K562 (cell line): ENCODE measurements at regions not wholly inside any gene's neighbourhood (a gene's known extent, or its start where the extent isn't known, plus 50 kb on each side); places are given as distances from the start of the nearest gene placed in this dataset.

Source experiments
- C11orf30 ChIP-seq: fragments of 450-650 bp; IDR thresholded peaks from 2 replicates; pipeline ENCODE4 v1.6.1; 2016; ENCODE audit warnings: low read depth, mild to moderate bottlenecking
- EP400 ChIP-seq: fragments of 450-650 bp; IDR thresholded peaks from 2 replicates; pipeline ENCODE4 v1.6.1; 2017; ENCODE audit warnings: antibody characterized with exemption, mild to moderate bottlenecking, moderate library complexity
- GTF2F1 ChIP-seq: IDR thresholded peaks from 2 replicates; pipeline ENCODE4 v1.6.1; 2011; ENCODE audit warnings: low read depth, low read length, improper control_type of control experiment
- NR2C1 ChIP-seq, 2 experiments: fragments of 450-650 bp; IDR thresholded peaks; 2 replicates each; pipeline ENCODE4 v1.6.1; 2017; ENCODE audit warnings: mild to moderate bottlenecking in 2 of 2, antibody characterized with exemption in 1 of 2, inconsistent platforms in 1 of 2, missing compliant biosample characterization in 1 of 2, missing genetic modification characterization in 1 of 2
- PTRF ChIP-seq: fragments of 450-650 bp; IDR thresholded peaks from 2 replicates; pipeline ENCODE4 v1.6.1; 2016; ENCODE audit warnings: mild to moderate bottlenecking, missing genetic modification characterization, missing compliant biosample characterization
- TGIF2 ChIP-seq: sonication (generic); formaldehyde crosslinking; IDR thresholded peaks from 2 replicates; pipeline ENCODE4 v1.8.1; 2022; ENCODE audit warnings: mild to moderate bottlenecking, missing genetic modification reagents, moderate library complexity
- XRCC4 ChIP-seq: IDR thresholded peaks from one replicate; pipeline ENCODE4 v1.6.1; 2011; ENCODE audit not compliant: insufficient read depth, insufficient read length; ENCODE audit errors: extremely low read depth
- ZC3H8 ChIP-seq: fragments of 450-650 bp; IDR thresholded peaks from 2 replicates; pipeline ENCODE4 v1.6.1; 2017
- ZNF239 ChIP-seq: fragments of 250-450 bp; sonication (Bioruptor Pico); IDR thresholded peaks from 2 replicates; pipeline ENCODE4 v1.4.0; 2020; ENCODE audit warnings: mild to moderate bottlenecking
- TF ChIP-seq, protein P1 (sequence below): fragments of 450-650 bp; IDR thresholded peaks from 2 replicates; pipeline ENCODE4 v1.6.1; 2016; ENCODE audit warnings: mild to moderate bottlenecking, moderate library complexity
- TF ChIP-seq, protein P2 (sequence below): fragments of 250-450 bp; sonication (Bioruptor Pico); IDR thresholded peaks from 2 replicates; pipeline ENCODE4 v1.8.0; 2022; ENCODE audit warnings: inconsistent platforms
- TF ChIP-seq, protein P3 (sequence below): fragments of 250-450 bp; sonication (Bioruptor Pico); IDR thresholded peaks from 2 replicates; pipeline ENCODE4 v1.5.0; 2020; ENCODE audit warnings: mild to moderate bottlenecking, borderline replicate concordance

DNA sequence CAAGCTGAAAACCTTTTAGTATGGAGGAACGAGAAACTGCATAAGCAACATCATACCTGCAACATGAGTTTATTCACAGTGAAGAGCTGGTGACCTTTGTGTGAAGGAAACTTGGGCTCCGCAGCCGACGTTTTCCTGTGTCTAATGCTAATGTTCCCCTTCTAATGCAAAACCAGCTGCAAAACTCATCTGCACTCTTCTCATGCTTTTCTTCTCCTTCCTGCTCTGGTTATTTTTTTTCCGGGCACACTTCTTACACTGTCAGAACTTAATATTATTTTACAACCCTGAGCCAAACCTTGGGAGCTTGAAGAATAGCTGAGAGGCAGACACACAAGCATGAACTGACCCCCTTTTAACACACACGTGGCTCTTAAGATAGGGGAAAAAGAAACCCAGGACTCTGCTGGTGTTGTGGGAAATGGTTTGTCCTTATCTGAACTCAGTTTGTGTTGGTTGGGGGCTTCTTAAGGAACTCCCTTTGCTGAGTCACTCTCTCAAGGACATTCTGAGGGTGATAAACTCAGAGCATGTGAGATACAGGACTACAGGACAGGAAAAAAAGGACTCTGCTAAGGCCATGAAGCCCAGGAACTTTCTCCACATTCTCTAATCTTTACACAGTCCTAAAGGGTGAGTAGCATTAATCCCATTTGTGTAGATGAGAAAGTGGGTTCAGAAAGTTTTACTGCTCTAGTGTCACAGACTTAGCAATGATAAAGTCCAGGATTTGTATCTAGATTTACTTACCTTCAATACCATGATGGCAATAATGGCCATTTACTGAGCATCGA is 439.3 kb upstream of the TRIB2 start (continued):
- TF ChIP-seq, protein P1, sequence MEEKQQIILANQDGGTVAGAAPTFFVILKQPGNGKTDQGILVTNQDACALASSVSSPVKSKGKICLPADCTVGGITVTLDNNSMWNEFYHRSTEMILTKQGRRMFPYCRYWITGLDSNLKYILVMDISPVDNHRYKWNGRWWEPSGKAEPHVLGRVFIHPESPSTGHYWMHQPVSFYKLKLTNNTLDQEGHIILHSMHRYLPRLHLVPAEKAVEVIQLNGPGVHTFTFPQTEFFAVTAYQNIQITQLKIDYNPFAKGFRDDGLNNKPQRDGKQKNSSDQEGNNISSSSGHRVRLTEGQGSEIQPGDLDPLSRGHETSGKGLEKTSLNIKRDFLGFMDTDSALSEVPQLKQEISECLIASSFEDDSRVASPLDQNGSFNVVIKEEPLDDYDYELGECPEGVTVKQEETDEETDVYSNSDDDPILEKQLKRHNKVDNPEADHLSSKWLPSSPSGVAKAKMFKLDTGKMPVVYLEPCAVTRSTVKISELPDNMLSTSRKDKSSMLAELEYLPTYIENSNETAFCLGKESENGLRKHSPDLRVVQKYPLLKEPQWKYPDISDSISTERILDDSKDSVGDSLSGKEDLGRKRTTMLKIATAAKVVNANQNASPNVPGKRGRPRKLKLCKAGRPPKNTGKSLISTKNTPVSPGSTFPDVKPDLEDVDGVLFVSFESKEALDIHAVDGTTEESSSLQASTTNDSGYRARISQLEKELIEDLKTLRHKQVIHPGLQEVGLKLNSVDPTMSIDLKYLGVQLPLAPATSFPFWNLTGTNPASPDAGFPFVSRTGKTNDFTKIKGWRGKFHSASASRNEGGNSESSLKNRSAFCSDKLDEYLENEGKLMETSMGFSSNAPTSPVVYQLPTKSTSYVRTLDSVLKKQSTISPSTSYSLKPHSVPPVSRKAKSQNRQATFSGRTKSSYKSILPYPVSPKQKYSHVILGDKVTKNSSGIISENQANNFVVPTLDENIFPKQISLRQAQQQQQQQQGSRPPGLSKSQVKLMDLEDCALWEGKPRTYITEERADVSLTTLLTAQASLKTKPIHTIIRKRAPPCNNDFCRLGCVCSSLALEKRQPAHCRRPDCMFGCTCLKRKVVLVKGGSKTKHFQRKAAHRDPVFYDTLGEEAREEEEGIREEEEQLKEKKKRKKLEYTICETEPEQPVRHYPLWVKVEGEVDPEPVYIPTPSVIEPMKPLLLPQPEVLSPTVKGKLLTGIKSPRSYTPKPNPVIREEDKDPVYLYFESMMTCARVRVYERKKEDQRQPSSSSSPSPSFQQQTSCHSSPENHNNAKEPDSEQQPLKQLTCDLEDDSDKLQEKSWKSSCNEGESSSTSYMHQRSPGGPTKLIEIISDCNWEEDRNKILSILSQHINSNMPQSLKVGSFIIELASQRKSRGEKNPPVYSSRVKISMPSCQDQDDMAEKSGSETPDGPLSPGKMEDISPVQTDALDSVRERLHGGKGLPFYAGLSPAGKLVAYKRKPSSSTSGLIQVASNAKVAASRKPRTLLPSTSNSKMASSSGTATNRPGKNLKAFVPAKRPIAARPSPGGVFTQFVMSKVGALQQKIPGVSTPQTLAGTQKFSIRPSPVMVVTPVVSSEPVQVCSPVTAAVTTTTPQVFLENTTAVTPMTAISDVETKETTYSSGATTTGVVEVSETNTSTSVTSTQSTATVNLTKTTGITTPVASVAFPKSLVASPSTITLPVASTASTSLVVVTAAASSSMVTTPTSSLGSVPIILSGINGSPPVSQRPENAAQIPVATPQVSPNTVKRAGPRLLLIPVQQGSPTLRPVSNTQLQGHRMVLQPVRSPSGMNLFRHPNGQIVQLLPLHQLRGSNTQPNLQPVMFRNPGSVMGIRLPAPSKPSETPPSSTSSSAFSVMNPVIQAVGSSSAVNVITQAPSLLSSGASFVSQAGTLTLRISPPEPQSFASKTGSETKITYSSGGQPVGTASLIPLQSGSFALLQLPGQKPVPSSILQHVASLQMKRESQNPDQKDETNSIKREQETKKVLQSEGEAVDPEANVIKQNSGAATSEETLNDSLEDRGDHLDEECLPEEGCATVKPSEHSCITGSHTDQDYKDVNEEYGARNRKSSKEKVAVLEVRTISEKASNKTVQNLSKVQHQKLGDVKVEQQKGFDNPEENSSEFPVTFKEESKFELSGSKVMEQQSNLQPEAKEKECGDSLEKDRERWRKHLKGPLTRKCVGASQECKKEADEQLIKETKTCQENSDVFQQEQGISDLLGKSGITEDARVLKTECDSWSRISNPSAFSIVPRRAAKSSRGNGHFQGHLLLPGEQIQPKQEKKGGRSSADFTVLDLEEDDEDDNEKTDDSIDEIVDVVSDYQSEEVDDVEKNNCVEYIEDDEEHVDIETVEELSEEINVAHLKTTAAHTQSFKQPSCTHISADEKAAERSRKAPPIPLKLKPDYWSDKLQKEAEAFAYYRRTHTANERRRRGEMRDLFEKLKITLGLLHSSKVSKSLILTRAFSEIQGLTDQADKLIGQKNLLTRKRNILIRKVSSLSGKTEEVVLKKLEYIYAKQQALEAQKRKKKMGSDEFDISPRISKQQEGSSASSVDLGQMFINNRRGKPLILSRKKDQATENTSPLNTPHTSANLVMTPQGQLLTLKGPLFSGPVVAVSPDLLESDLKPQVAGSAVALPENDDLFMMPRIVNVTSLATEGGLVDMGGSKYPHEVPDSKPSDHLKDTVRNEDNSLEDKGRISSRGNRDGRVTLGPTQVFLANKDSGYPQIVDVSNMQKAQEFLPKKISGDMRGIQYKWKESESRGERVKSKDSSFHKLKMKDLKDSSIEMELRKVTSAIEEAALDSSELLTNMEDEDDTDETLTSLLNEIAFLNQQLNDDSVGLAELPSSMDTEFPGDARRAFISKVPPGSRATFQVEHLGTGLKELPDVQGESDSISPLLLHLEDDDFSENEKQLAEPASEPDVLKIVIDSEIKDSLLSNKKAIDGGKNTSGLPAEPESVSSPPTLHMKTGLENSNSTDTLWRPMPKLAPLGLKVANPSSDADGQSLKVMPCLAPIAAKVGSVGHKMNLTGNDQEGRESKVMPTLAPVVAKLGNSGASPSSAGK = peak; percentile 86
- TF ChIP-seq XRCC4 (no peak), NR2C1 (IDR thresholded peaks at IDR 0.05) (peak; percentile 27), NR2C1 (tag; IDR thresholded peaks at IDR 0.05) (peak; percentile 42), PTRF (0 out of 2 replicates have a peak, but pooled peaks have one; percentile 11), EP400 (peak; percentile 90), ZNF239 (no peak), C11orf30 (peak; percentile 93), ZC3H8 (no peak), TGIF2 (CRISPR knock-in tag) (no peak), GTF2F1 (no peak)
- TF ChIP-seq, protein P2, sequence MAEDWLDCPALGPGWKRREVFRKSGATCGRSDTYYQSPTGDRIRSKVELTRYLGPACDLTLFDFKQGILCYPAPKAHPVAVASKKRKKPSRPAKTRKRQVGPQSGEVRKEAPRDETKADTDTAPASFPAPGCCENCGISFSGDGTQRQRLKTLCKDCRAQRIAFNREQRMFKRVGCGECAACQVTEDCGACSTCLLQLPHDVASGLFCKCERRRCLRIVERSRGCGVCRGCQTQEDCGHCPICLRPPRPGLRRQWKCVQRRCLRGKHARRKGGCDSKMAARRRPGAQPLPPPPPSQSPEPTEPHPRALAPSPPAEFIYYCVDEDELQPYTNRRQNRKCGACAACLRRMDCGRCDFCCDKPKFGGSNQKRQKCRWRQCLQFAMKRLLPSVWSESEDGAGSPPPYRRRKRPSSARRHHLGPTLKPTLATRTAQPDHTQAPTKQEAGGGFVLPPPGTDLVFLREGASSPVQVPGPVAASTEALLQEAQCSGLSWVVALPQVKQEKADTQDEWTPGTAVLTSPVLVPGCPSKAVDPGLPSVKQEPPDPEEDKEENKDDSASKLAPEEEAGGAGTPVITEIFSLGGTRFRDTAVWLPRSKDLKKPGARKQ (CRISPR knock-in tag) = no peak
- TF ChIP-seq, protein P3, sequence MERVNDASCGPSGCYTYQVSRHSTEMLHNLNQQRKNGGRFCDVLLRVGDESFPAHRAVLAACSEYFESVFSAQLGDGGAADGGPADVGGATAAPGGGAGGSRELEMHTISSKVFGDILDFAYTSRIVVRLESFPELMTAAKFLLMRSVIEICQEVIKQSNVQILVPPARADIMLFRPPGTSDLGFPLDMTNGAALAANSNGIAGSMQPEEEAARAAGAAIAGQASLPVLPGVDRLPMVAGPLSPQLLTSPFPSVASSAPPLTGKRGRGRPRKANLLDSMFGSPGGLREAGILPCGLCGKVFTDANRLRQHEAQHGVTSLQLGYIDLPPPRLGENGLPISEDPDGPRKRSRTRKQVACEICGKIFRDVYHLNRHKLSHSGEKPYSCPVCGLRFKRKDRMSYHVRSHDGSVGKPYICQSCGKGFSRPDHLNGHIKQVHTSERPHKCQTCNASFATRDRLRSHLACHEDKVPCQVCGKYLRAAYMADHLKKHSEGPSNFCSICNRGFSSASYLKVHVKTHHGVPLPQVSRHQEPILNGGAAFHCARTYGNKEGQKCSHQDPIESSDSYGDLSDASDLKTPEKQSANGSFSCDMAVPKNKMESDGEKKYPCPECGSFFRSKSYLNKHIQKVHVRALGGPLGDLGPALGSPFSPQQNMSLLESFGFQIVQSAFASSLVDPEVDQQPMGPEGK (CRISPR knock-in tag) = no peak
